Stimulated activated naive CD4-positive, alpha-beta T cell (primary cell): ENCODE measurements at regions not wholly inside any gene's neighbourhood (a gene's known extent, or its start where the extent isn't known, plus 50 kb on each side); places are given as distances from the start of the nearest gene placed in this dataset.
"Not testable (repeated sequence)": the region's sequence is repeated elsewhere in the genome, so short reads cannot be mapped to it uniquely, and the experiment has no call there.

ENCODE experiments used
- DNase-seq, 6 experiments: peaks; one replicate each; lab custom pipeline; 2025; lab: John Stamatoyannopoulos, UW

GRCh38 chr4:79662651-79663050, 254.6 kb upstream of the GK2 start:
- no peak for DNase-seq

GRCh38 chr4:79661196-79661595, 253.2 kb upstream of the GK2 start:
- DNase-seq, result no peak

- not testable (repeated sequence) for DNase-seq
These were observed 251.4 kb upstream of the GK2 start for GRCh38 chr4:79659308-79659870.

- DNase-seq, result no peak
These were observed 249.4 kb upstream of the GK2 start for GRCh38 chr4:79657379-79657778.

GRCh38 chr4:79653871-79654270, 245.8 kb upstream of the GK2 start:
- no peak for DNase-seq

DNA sequence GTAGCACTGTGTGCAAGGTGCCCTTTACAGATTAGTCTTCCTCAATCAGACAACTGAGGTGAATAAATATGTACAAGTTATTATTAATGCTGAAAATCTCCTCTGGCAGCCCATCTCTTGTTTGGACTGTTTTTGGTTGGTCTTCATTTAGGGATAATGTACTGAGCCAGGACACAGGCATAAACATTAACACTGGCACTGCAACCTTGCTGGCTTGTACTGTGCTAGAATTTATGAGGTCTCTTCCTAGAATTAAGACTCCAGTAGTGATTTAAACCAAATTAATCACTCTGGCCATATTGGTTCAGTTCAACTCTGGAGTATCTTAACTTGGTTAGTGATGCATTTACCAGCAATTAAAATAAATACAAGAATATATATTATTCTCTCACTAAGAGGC, 244.7 kb upstream of the GK2 start:
- no peak for DNase-seq

- DNase-seq, result no peak
These were observed 244.2 kb upstream of the GK2 start for GRCh38 chr4:79652232-79652631.

DNA sequence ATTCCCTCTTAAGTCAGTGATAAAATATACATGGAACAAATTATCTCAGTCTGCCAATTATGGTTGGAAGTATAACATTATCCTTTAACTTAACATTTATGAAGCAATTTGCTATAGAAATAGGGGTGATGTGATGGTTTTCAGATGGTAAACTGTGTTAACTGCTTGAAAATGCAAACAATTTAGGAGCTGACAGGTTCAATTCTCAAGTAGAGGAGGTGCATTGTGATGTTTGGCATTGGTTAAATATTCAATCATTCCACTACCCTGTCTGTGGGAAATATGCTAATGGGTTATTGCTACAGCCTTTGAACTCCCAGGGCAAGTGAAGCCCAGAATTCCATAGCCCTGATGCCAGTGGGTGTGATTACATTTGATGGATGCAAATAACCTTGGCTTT, 243.4 kb upstream of the GK2 start:
- no peak for DNase-seq

DNA sequence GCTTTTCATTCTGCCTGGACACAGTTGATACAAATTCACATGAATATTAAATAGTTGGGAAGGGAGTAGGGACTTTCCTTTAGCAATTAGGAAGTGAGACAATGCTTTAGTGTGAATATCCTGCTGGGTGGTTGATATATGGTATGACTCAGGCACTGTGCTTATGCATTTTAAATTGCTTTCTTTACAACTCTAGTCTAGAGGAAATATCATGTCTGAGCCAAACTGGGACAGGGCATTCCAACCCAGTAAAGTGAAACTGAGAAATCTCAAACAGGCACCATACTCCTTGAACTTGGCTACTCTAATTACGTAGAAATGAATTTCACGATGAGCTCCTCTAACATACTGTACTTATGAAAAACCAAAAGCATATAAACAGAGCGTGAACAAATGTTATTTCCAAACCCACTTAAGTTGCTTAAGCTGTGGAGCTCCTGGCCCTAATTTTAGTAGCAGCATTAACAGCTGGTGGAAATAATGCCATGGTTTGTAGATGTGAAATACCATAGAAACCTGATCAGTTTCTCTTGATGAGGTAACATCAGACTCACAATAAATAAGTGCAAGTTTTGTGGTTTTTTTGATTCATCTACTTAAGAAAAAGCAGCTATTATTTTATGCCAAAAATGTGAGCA, 242.9 kb upstream of the GK2 start:
- DNase-seq, result no peak

- DNase-seq, result no peak
These were observed 242.2 kb upstream of the GK2 start for GRCh38 chr4:79650217-79650616.

DNA sequence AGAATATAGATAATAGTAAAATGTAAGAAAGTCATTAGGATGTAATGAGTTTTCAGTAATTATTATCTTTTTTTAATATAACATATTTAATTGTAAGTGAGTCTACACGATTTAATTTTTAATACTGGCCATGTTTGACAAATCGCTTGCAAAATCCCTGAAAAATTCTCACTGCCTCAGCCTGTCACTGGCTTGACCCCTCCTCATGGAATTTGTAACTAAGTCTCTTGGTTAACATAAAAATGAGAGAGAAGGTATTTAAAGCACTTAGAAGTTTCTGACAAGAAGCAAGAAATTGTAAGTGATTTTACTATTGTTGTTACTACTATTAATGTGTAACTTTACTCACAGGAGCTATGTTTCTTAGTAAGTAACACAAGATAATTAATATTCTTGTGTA, 237.9 kb upstream of the GK2 start:
- no peak for DNase-seq

- DNase-seq, result no peak
These were observed 230.7 kb upstream of the GK2 start for GRCh38 chr4:79638735-79639134.

DNA sequence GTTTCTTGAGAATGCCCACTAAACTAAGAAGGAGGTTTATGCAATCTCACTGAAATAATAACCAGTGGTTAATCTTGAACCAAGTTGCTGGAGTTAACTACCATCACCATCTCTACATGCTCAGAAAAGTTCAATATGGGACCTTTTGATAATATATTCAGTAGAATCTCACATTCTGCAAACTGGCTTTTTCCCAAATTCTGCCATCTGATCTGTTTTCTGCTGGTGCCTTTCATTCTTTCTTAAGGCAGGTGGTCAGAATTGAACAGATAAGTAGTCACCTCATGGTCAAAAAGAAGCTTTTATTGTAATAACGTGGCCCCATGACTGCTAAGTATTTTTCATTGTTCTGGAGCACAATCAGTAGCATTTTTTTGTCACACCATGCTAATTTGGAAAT, 229.0 kb upstream of the GK2 start:
- DNase-seq, result no peak

DNA sequence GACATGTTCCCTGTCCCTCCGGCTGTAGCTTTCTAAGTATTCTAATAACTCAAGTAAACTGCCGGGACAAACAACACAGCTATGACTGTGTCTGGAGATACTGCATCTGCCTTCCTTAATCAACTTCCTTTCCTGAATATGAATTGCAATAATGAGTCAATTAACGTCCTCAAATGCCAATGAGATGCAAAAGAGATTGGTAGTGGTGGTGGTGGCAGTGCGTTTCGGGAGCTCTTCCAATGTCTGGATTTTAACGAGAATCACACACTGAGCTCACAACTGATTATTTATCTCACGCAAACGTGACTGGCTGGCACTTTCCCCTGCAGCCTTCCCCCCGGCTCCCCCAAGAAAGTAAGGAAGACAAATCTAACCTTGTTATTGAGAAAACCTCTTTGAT, 226.1 kb upstream of the GK2 start:
- DNase-seq, result no peak

- no peak for DNase-seq
These were observed 224.1 kb upstream of the GK2 start for GRCh38 chr4:79632114-79632513.

- no peak for DNase-seq
These were observed 218.6 kb upstream of the GK2 start for GRCh38 chr4:79626611-79627010.

- no peak for DNase-seq
These were observed 218.1 kb upstream of the GK2 start for GRCh38 chr4:79626101-79626500.

GRCh38 chr4:79625361-79625760, 217.3 kb upstream of the GK2 start:
- no peak for DNase-seq

DNA sequence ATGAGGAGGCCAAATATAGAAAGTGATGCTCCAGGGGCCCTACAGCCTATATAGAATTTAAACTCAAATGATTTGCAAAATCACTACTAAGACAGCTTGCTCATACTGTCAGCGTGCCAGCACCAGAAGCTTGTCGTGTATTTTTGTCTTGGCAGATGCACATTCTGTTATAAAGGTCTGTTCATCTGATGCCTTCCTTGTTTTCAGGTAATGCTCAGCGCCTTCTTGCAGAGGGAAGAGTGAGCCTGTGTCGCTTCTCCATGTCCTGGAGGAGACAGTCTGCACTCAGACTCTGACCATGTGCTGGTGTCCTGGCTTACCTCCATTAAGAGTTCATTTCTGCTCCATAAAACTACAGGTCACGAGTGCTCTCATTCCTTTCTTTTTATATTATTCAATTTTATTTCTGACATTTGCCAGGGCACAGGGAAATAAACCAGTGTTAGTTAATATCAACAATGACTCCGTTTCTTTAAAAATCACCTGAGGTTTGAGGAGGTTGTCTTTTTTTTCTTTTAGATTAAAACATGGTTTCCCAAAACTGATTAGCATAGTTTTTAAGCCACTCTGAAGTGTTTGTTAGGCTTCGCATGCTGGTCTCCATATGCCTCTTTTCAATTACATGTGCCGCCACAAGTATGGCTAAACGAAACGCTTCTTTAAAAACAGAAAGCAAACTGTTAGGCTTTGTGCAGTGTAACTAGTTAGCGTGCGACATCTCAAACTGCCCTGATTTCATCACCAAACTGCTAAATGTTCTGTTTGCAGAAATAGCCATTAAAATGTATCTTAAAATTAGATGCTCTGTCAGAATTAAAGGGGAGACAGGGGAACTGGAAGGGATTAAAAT, 215.2 kb upstream of the GK2 start:
- DNase-seq, result no peak

DNA sequence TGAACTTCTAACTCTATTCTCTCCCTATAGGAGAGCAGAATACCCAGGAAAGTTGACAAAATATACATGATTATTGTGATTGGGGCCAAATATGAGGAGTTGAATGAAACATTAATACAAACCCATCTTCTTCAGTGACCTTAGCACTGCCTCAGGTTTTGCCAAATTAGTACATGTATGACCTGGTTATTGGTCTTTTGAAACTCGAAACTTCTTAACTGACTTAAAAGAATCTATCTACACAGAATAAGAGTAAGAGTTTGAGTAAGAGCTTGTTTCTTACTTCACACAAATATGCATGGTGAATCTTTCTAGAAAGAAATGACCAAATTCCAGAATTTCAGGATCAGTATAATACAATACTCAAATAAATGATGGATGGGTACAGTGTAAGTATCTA, 213.0 kb upstream of the GK2 start:
- DNase-seq, result no peak

DNA sequence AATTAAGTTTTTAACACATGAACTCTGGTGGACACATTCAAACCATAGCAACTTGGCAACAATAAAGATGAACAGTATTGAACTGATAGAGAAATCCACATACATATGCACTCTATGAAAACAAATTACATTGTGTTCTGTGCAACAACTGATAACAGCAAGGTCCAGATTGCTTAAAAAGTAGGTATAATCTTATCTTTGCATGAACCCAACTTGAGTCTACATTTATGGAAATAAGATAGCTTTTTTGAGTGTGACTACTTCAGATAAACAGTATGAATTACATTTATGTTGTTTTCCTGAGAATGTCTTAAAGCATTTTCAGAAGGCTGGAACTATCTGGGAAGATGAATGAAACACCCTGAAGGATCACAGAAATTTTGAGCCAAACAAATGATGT, 212.6 kb upstream of the GK2 start:
- no peak for DNase-seq

DNA sequence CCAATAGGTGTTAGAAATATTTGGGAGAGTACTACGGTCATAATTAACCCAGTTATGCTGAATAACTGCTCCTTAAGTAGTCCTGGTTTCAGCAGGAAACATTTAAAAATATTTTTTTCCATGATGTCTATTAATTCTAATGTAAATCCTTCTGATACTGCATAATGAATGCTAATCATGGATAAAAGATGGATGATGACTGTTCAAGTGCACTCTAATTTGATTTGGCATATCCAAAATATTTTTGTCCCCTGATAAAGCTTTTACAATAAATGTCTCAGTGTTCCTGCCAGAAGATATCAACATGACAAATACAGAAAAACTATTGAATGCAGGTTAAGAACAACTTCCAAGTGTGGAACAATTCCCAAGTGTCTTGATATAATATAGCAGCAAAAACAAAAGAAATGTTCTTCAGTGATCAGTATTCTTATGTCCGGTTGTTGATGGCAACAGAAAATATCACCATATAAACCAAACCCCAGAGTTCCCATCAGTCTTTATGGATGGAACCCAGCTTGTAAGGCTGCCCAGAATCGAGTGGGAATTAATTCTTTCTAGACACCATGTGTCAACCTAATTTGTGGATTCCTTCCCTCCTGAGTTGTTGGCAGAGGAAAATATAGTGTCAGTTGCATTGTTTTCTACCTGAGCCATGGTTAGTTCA, 205.4 kb upstream of the GK2 start:
- no peak for DNase-seq

DNA sequence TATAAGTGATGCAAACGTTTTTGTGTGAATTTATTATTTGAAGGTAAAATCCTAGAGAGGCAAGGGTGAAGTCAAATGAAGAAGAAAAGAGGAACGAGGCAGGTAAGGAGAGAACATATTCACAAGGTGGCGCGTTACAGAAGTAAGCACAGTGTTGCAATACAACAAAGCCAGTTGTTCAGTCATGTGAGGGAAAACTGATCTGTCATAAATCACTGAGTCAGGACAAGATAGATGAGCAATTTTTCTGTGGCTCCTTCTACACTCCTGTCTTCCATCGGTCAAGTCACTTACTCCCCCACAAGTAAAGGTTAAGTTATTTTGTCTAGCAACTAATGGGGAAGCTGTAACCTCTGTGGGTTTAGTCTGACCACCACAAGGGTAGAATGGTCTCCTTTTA, 203.0 kb upstream of the GK2 start:
- no peak for DNase-seq
